Spleen (tissue), 11 donors: ENCODE measurements at regions not wholly inside any gene's neighbourhood (a gene's known extent, or its start where the extent isn't known, plus 50 kb on each side); places are given as distances from the start of the nearest gene placed in this dataset.

Source experiments
- DNase-seq: peaks from one replicate; pipeline ENCODE4 v3.0.0-alpha.2; 2020
- H3K27ac ChIP-seq, 8 donors: fragments of 200-600 bp; sonication (generic) in 7 of 8; 1 replicate in 4 of 8; 2 replicates in 4 of 8; pipeline versions ENCODE4 v1.5.0 to v1.8.0; 2016 to 2021; ENCODE audit warnings: inconsistent platforms in 4 of 8, mild to moderate bottlenecking in 4 of 8, moderate library complexity in 1 of 8
- H3K27me3 ChIP-seq, 7 donors: fragments of 200-600 bp; sonication (generic) in 6 of 7; replicated peaks in 1 of 7; 1 replicate in 4 of 7; 2 replicates in 3 of 7; pipeline versions ENCODE4 v1.5.0 to v1.8.0; 2016 to 2021; ENCODE audit warnings: inconsistent platforms in 3 of 7, mild to moderate bottlenecking in 1 of 7
- H3K36me3 ChIP-seq, 6 donors: fragments of 200-600 bp; sonication (generic) in 5 of 6; 1 replicate in 4 of 6; 2 replicates in 2 of 6; pipeline versions ENCODE4 v1.5.0 to v1.8.0; 2016 to 2021; ENCODE audit warnings: inconsistent platforms in 2 of 6
- H3K4me1 ChIP-seq, 6 donors: fragments of 200-600 bp; sonication (generic) in 5 of 6; 1 replicate in 3 of 6; 2 replicates in 3 of 6; pipeline versions ENCODE4 v1.5.0 to v1.8.0; 2016 to 2021; ENCODE audit warnings: inconsistent platforms in 3 of 6
- H3K4me3 ChIP-seq, 8 donors: fragments of 200-600 bp; sonication (generic) in 7 of 8; 1 replicate in 4 of 8; 2 replicates in 4 of 8; pipeline versions ENCODE4 v1.5.0 to v1.8.0; 2016 to 2021; ENCODE audit warnings: inconsistent platforms in 4 of 8, mild to moderate bottlenecking in 4 of 8, moderate library complexity in 2 of 8
- H3K9me3 ChIP-seq, 8 donors: fragments of 200-600 bp; sonication (generic) in 7 of 8; 1 replicate in 4 of 8; 2 replicates in 4 of 8; pipeline versions ENCODE4 v1.5.0 to v1.8.0; 2016 to 2021; ENCODE audit warnings: inconsistent platforms in 4 of 8
- CTCF ChIP-seq, 11 experiments: fragments of 200-600 bp in 7 of 11; fragments of 450-650 bp in 4 of 11; sonication (generic) in 4 of 11; IDR thresholded peaks in 8 of 11; conservative IDR thresholded peaks in 3 of 11; 1 replicate in 7 of 11; 2 replicates in 4 of 11; pipeline versions ENCODE4 v1.4.0 to v1.8.0; 2016 to 2021; ENCODE audit warnings: antibody characterized with exemption in 11 of 11, inconsistent platforms in 4 of 11, mild to moderate bottlenecking in 1 of 11
- POLR2A ChIP-seq, 3 donors: fragments of 450-650 bp; IDR thresholded peaks; one replicate each; pipeline ENCODE4 v1.5.1; 2017; ENCODE audit warnings: antibody characterized with exemption in 3 of 3, mild to moderate bottlenecking in 1 of 3
- POLR2AphosphoS5 ChIP-seq, 3 donors: sonication (generic); formaldehyde crosslinking; IDR thresholded peaks; one replicate each; pipeline ENCODE4 v1.5.1; 2017; ENCODE audit warnings: antibody characterized with exemption in 3 of 3
- whole genome bisulfite sequencing, 5 donors: extraction: QIAGEN DNeasy Blood & Tissue Kit in 3 of 5; methylation state at CpG; one replicate each; pipeline versions ENCODE4 v1.1.5 to v1.1.7; 2013 to 2018; 5-methylcytosine and 5-hydroxymethylcytosine counted together
- intact Hi-C: fragments of 100-400 bp; cut with DNase I; formaldehyde crosslinking; loops from one replicate; pipeline ENCODE4 v1.15.0; 2023; ENCODE audit warnings: low total_unique reads
- donor health status: healthy with polysubstance abuse.
- donor health status: DM: no; HTN: no; CAD: no; lungs with moderate emphysema.
- donor health status: DM: no; HTN: no; CAD: no.
- donor health status: Bipolar disorder and iron deficiency.
- donor health status: healthy.
- donor health status: DM: no; HTN: no; CAD: no.
- donor health status: DM: yes; HTN: yes; CAD: no.

GRCh38 chrX:137646472-137646871 lies 80.5 kb downstream of the ZIC3 start:
- intact Hi-C loops: no loop called here
- Histone ChIP-seq H3K36me3 (no peaks in the 10 kb centered on the region), H3K27me3 (no peaks in the 10 kb centered on the region), H3K27ac (no peak overlapping the region), H3K4me1 (no peaks in the 10 kb centered on the region), H3K9me3 (no peaks in the 10 kb centered on the region), H3K4me3 (no peak overlapping the region)
- 69 to 86% (median 72%) methylated on average over 4 of the region's 4 CpGs for WGBS, 5 donors
- DNase-seq: no peak
- TF ChIP-seq POLR2A (IDR thresholded peaks at IDR 0.05) (no peak), CTCF (IDR thresholded peaks at IDR 0.05 in 8 of 11, conservative IDR thresholded peaks at IDR 0.05 in 3 of 11) (no peak), POLR2AphosphoS5 (IDR thresholded peaks at IDR 0.05) (no peak)

- Histone ChIP-seq H3K9me3 (no peaks in the 10 kb centered on the region), H3K36me3 (no peaks in the 10 kb centered on the region), H3K27ac (no peak overlapping the region), H3K27me3 (no peaks in the 10 kb centered on the region), H3K4me1 (no peaks in the 10 kb centered on the region), H3K4me3 (no peak overlapping the region)
- no peak for DNase-seq
- TF ChIP-seq CTCF (IDR thresholded peaks at IDR 0.05 in 8 of 11, conservative IDR thresholded peaks at IDR 0.05 in 3 of 11): no peak
- TF ChIP-seq POLR2AphosphoS5 (IDR thresholded peaks at IDR 0.05): no peak
- no peak for TF ChIP-seq POLR2A (IDR thresholded peaks at IDR 0.05)
- WGBS, 5 donors: 47 to 72% (median 64%) methylated on average over 2 of the region's 2 CpGs
- intact Hi-C loops: no loop called here
Observed at GRCh38 chrX:137651647-137652046, 85.7 kb downstream of the ZIC3 start.

- DNase-seq: no peak
- H3K4me1 ChIP-seq: no peaks in the 10 kb centered on the region
- H3K36me3 ChIP-seq: no peaks in the 10 kb centered on the region
- 65 to 90% (median 72%) methylated on average over 3 of the region's 3 CpGs for WGBS, 5 donors
- intact Hi-C loops: no loop called here
- TF ChIP-seq CTCF (IDR thresholded peaks at IDR 0.05 in 8 of 11, conservative IDR thresholded peaks at IDR 0.05 in 3 of 11) (no peak), POLR2A (IDR thresholded peaks at IDR 0.05) (no peak), POLR2AphosphoS5 (IDR thresholded peaks at IDR 0.05) (no peak)
- H3K4me3 ChIP-seq: no peak overlapping the region
- H3K9me3 ChIP-seq: no peaks in the 10 kb centered on the region
- no peaks in the 10 kb centered on the region for H3K27me3 ChIP-seq
- H3K27ac ChIP-seq: no peak overlapping the region
Observed at GRCh38 chrX:137652086-137652485, 86.2 kb downstream of the ZIC3 start.

GRCh38 chrX:137654481-137654880 lies 88.6 kb downstream of the ZIC3 start:
- peaks cover 0 to 1% (median 0%) of the 10 kb centered on the region in 8 donors for H3K9me3 ChIP-seq
- no peak for TF ChIP-seq CTCF (IDR thresholded peaks at IDR 0.05 in 8 of 11, conservative IDR thresholded peaks at IDR 0.05 in 3 of 11)
- no peak for TF ChIP-seq POLR2A (IDR thresholded peaks at IDR 0.05)
- no peak for TF ChIP-seq POLR2AphosphoS5 (IDR thresholded peaks at IDR 0.05)
- no peak overlapping the region for H3K27ac ChIP-seq
- H3K27me3 ChIP-seq: no peaks in the 10 kb centered on the region
- no peak for DNase-seq
- no peaks in the 10 kb centered on the region for H3K4me1 ChIP-seq
- intact Hi-C loops: no loop called here
- H3K4me3 ChIP-seq: no peak overlapping the region
- no peaks in the 10 kb centered on the region for H3K36me3 ChIP-seq
